PC-9 (cell line): ENCODE measurements at regions not wholly inside any gene's neighbourhood (a gene's known extent, or its start where the extent isn't known, plus 50 kb on each side); places are given as distances from the start of the nearest gene placed in this dataset.

Experiments
- BruUV-seq: library from RNA; stranded (reverse); fragments of 400-500 nt; replicated peaks from 2 replicates; lab custom pipeline; 2021; lab: Mats Ljungman, UMichigan
- CTCF ChIA-PET: fragments of 300-600 bp; sonication (Branson Sonifier 250); formaldehyde crosslinking; loops from one replicate; lab custom pipeline; 2022; ENCODE audit warnings: antibody characterized with exemption; lab: Charles Lee
- POLR2A ChIA-PET: fragments of 300-600 bp; sonication (Branson Sonifier 250); formaldehyde crosslinking; loops from one replicate; lab custom pipeline; 2022; ENCODE audit warnings: antibody characterized with exemption; ENCODE audit not compliant: unreplicated experiment; lab: Charles Lee
- DNase-seq, 2 experiments: peaks; one replicate each; pipeline versions ENCODE4 v3.0.0 to v3.0.0-alpha.2; 2015 to 2022; ENCODE audit warnings: mixed read lengths in 1 of 2
- H2AFZ ChIP-seq: fragments of 200-600 bp; sonication (generic); 2 replicates; pipeline ENCODE4 v1.8.1; 2017; ENCODE audit warnings: antibody characterized with exemption
- H3F3A ChIP-seq: fragments of 200-600 bp; sonication (generic); 2 replicates; pipeline ENCODE4 v1.8.1; 2017; ENCODE audit warnings: antibody characterized with exemption, mild to moderate bottlenecking, low read depth; ENCODE audit not compliant: insufficient read depth
- H3K27ac ChIP-seq: fragments of 200-600 bp; sonication (generic); 2 replicates; pipeline ENCODE4 v1.6.1; 2016; ENCODE audit warnings: mixed run types
- H3K27me3 ChIP-seq: fragments of 200-600 bp; sonication (generic); 2 replicates; pipeline ENCODE4 v1.6.1; 2016; ENCODE audit warnings: low read depth, mixed run types; ENCODE audit not compliant: insufficient read depth
- H3K36me3 ChIP-seq: fragments of 200-600 bp; sonication (generic); 2 replicates; pipeline ENCODE4 v1.6.1; 2016; ENCODE audit warnings: low read depth, mixed run types
- H3K4me1 ChIP-seq: fragments of 200-600 bp; sonication (generic); replicated peaks from 2 replicates; pipeline ENCODE4 v1.6.1; 2016; ENCODE audit warnings: mixed run types; ENCODE audit not compliant: insufficient read depth
- H3K4me2 ChIP-seq: fragments of 200-600 bp; sonication (generic); 2 replicates; pipeline ENCODE4 v1.6.1; 2017; ENCODE audit warnings: mixed run types
- H3K4me3 ChIP-seq: fragments of 200-600 bp; sonication (generic); 2 replicates; pipeline ENCODE4 v1.6.1; 2016; ENCODE audit warnings: mixed run types
- H3K79me2 ChIP-seq: fragments of 200-600 bp; sonication (generic); 2 replicates; pipeline ENCODE4 v1.6.1; 2017; ENCODE audit warnings: low read depth, mixed run types
- H3K9me2 ChIP-seq: fragments of 200-600 bp; sonication (generic); 2 replicates; pipeline ENCODE4 v1.8.1; 2017; ENCODE audit warnings: mild to moderate bottlenecking; ENCODE audit not compliant: insufficient read depth
- H3K9me3 ChIP-seq: fragments of 200-600 bp; sonication (generic); 2 replicates; pipeline ENCODE4 v1.8.1; 2016; ENCODE audit warnings: low read depth; ENCODE audit not compliant: insufficient read depth
- H4K20me1 ChIP-seq: fragments of 200-600 bp; sonication (generic); 2 replicates; pipeline ENCODE4 v1.8.1; 2017; ENCODE audit not compliant: insufficient read depth
- CTCF ChIP-seq: fragments of 200-600 bp; sonication (generic); conservative IDR thresholded peaks from 2 replicates; pipeline ENCODE4 v1.6.1; 2017; ENCODE audit warnings: mixed run types, antibody characterized with exemption, mild to moderate bottlenecking, moderate library complexity
- EZH2 ChIP-seq: fragments of 200-600 bp; sonication (generic); IDR thresholded peaks from 2 replicates; pipeline ENCODE4 v1.8.0; 2017; ENCODE audit warnings: antibody characterized with exemption, low read depth
- intact Hi-C: fragments of 100-400 bp; cut with micrococcal nuclease; formaldehyde crosslinking; loops from one replicate; pipeline ENCODE4 v1.10.0; 2022; ENCODE audit not compliant: unreplicated experiment

- POLR2A ChIA-PET: no interaction called here
- CTCF ChIA-PET: no interaction called here
- no peak overlapping the region for H2AFZ ChIP-seq
- H3K9me3 ChIP-seq: no peaks in the 10 kb centered on the region
- H4K20me1 ChIP-seq: no peaks in the 10 kb centered on the region
- intact Hi-C loops: no loop called here
- H3K79me2 ChIP-seq: no peaks in the 10 kb centered on the region
- no peaks in the 10 kb centered on the region for H3K9me2 ChIP-seq
- no peaks in the 10 kb centered on the region for H3F3A ChIP-seq
- no peaks in the 10 kb centered on the region for H3K27me3 ChIP-seq
- BruUV-seq: no TSS peak
- no peak overlapping the region for H3K4me3 ChIP-seq
- no peak for DNase-seq
- H3K4me1 ChIP-seq: no peaks in the 10 kb centered on the region
- no peak overlapping the region for H3K4me2 ChIP-seq
- TF ChIP-seq EZH2: no peak
- TF ChIP-seq CTCF: no peak
- no peak overlapping the region for H3K27ac ChIP-seq
- no peaks in the 10 kb centered on the region for H3K36me3 ChIP-seq
Measured at GRCh38 chr21:26307640-26308039, 137.1 kb upstream of the APP start.

- intact Hi-C loops: no loop called here
- no peak overlapping the region for H3K4me2 ChIP-seq
- ChIA-PET CTCF (no interaction called here), POLR2A (no interaction called here)
- no peaks in the 10 kb centered on the region for H3F3A ChIP-seq
- no peaks in the 10 kb centered on the region for H3K79me2 ChIP-seq
- TF ChIP-seq EZH2 (no peak), CTCF (no peak)
- no peak overlapping the region for H2AFZ ChIP-seq
- no peaks in the 10 kb centered on the region for H3K36me3 ChIP-seq
- no peaks in the 10 kb centered on the region for H4K20me1 ChIP-seq
- no peaks in the 10 kb centered on the region for H3K9me3 ChIP-seq
- H3K27me3 ChIP-seq: no peaks in the 10 kb centered on the region
- no TSS peak for BruUV-seq
- no peaks in the 10 kb centered on the region for H3K9me2 ChIP-seq
- H3K27ac ChIP-seq: no peak overlapping the region
- DNase-seq: no peak
- no peaks in the 10 kb centered on the region for H3K4me1 ChIP-seq
- H3K4me3 ChIP-seq: no peak overlapping the region
Measured at GRCh38 chr21:26297851-26298250, 127.3 kb upstream of the APP start.

DNA sequence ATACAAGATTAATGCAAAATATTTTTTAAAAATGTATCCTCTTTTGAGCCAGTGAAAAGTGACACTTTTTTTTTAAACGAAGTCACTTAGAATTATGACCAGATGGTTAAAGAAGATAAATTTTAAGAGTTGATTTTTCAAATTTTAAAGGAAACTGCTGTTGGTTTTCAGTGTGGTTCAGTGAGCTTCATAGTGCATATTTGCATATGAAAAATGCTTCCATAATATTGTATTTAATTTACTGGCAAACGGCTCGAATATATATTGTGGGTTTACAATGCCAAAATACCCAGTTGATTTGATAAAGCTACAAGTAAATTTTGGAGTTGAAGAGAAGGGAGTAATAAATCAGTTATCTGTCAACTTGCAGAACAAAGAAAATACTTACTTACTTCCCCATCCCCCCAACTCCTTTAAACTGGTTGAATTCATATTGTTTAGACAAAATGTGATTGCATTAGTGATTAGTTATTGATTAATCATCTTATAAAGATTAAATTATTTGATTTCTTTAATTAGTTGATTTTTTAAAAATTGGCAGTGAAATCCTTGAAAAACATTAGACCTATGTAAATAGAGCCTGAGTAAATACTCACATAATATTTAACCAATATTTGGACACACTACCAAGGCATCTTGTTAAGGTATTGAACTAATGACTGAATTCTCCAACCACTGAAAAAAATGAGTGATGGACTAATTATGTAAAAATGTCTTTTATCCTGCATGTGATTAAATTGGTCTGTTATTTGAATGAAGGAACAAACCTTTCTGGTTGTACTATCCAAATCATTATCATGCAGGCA, 122.8 kb upstream of the APP start:
- no peaks in the 10 kb centered on the region for H4K20me1 ChIP-seq
- H3F3A ChIP-seq: no peaks in the 10 kb centered on the region
- ChIA-PET CTCF (no interaction called here), POLR2A (interaction anchor here (0.7 kb wide), 1 partner anchor 144 kb away, joined by 11 read pairs; no protein-coding TSS in a partner anchor)
- H3K4me2 ChIP-seq: no peak overlapping the region
- H2AFZ ChIP-seq: no peak overlapping the region
- no peaks in the 10 kb centered on the region for H3K4me1 ChIP-seq
- H3K36me3 ChIP-seq: no peaks in the 10 kb centered on the region
- no peak for TF ChIP-seq EZH2
- TF ChIP-seq CTCF: no peak
- no peaks in the 10 kb centered on the region for H3K9me3 ChIP-seq
- intact Hi-C loops: no loop called here
- no peaks in the 10 kb centered on the region for H3K27me3 ChIP-seq
- H3K27ac ChIP-seq: no peak overlapping the region
- no TSS peak for BruUV-seq
- no peak for DNase-seq
- no peaks in the 10 kb centered on the region for H3K79me2 ChIP-seq
- H3K4me3 ChIP-seq: no peak overlapping the region
- no peaks in the 10 kb centered on the region for H3K9me2 ChIP-seq
